ENCODE measurements at regions not wholly inside any gene's neighbourhood (a gene's known extent, or its start where the extent isn't known, plus 50 kb on each side); places are given as distances from the start of the nearest gene placed in this dataset.

DNA sequence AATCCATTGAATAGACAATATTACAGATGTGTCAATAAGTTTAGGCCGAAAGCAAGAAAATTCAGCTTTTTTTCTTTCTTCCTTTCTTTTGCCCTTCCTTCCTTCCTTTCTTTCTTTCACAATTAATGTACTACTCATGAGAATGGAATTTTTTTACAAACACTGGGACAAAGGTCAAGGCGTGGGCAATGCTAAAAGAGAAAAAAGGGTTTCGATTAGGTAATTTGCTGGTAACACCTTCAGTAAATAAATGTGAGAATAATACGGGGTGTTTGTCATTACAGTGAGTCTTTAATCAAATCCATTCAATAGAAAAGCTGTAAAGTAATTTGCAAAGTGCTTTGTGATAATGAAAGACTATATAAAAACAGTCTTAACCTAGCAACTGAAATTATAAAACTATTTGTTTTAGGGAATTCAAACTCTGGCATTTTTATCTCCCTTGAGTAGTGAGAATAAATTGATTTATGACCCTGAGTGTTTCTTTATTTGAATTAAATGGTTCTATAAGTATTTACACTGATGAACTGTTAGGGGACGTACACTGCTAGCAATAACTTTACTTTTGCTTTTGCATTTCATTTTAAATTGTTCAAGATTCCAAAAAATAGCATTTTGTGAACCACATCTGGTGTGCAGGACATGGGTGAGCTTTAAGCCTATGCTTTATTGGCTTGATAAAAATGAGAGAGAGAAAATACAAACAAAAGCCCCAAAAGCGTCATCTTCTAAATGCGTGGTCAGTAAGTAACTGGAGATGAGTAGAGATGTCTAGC, 104.2 kb upstream of the THRB start:
- DNase-seq (ENCODE audit: low read depth in 1 of 2, low spot score in 2 of 2): no peak
- H3K4me3 ChIP-seq (ENCODE audit: extremely low read depth in 1 of 4, insufficient read depth in 2 of 4, low read depth in 3 of 4, low read length in 4 of 4): no peak overlapping the region
- H4K5ac ChIP-seq (ENCODE audit: insufficient read length, low read depth, low read length): no peak overlapping the region
- H4K20me1 ChIP-seq (replicated peaks in 1 of 2; ENCODE audit: control insufficient read depth in 1 of 2, insufficient read depth in 2 of 2, low read length in 2 of 2): no peaks in the 10 kb centered on the region
- H2BK5ac ChIP-seq (ENCODE audit: low read depth, low read length): no peak overlapping the region
- no peak overlapping the region for H3K18ac ChIP-seq (ENCODE audit: extremely low read depth, low read length)
- H2AK5ac ChIP-seq (ENCODE audit: low read depth, low read length): no peak overlapping the region
- H3K4me1 ChIP-seq (replicated peaks in 1 of 4; ENCODE audit: control insufficient read depth in 3 of 4, insufficient read depth in 4 of 4, low read length in 3 of 4): peaks cover 0 to 2% (median 0%) of the 10 kb centered on the region in 4 experiments; a peak in 1 of 7 replicates
- H3K27ac ChIP-seq (ENCODE audit: low read depth, low read length): no peak overlapping the region
- no peak overlapping the region for H3K9ac ChIP-seq (replicated peaks in 1 of 4; ENCODE audit: extremely low read depth in 1 of 4, low read depth in 3 of 4, low read length in 3 of 4)
- 78% methylated on average over 7 of the region's 7 CpGs; no CpG with 5 or more reads in 1 of the 2 experiments for WGBS, 2 experiments (ENCODE audit: extremely low coverage in 1 of 2, insufficient coverage in 1 of 2, insufficient read length in 1 of 2, insufficient replicate concordance in 2 of 2, low coverage in 1 of 2, low lambda C conversion rate in 2 of 2, missing lambda C conversion rate in 1 of 2)
- H3K79me2 ChIP-seq (ENCODE audit: control insufficient read depth in 1 of 2, insufficient read depth in 2 of 2, low read length in 2 of 2): no peaks in the 10 kb centered on the region
- H2BK20ac ChIP-seq (ENCODE audit: low read length): no peak overlapping the region
- no peak overlapping the region for H3K56ac ChIP-seq (replicated peaks; ENCODE audit: insufficient read length, low read depth, low read length)
- ChIA-PET CTCF (ENCODE audit: partially characterized antibody) (interaction anchor here (1.0 to 1.5 kb wide), 2 partner anchors 11 to 16 kb away, joined by 5 read pairs; no protein-coding TSS in a partner anchor), POLR2A (ENCODE audit: partially characterized antibody) (no interaction called here)
- H3K14ac ChIP-seq (ENCODE audit: insufficient read length): no peak overlapping the region
- no peak overlapping the region for H3K4me2 ChIP-seq (ENCODE audit: insufficient read depth in 1 of 2, low read depth in 2 of 2, low read length in 2 of 2)
- no peaks in the 10 kb centered on the region for H3K36me3 ChIP-seq (ENCODE audit: control insufficient read depth in 2 of 4, insufficient read depth in 4 of 4, low read length in 3 of 4)
- FAIRE-seq: no peak
- H2BK120ac ChIP-seq (replicated peaks; ENCODE audit: low read depth, low read length): no peak overlapping the region
- no peak overlapping the region for H2BK15ac ChIP-seq (ENCODE audit: low read length)
- no peak overlapping the region for H3K4ac ChIP-seq (replicated peaks; ENCODE audit: insufficient read length, low read depth, low read length)
- H3K9me3 ChIP-seq (ENCODE audit: insufficient read depth in 2 of 2, low read depth in 1 of 2, low read length in 1 of 2): no peaks in the 10 kb centered on the region
- H2BK12ac ChIP-seq (ENCODE audit: low read depth, low read length): no peak overlapping the region
- H2AFZ ChIP-seq (ENCODE audit: low read length): no peak overlapping the region
- H4K91ac ChIP-seq (replicated peaks; ENCODE audit: insufficient read length, low read length): no peak overlapping the region
- no peaks in the 10 kb centered on the region for H3K23me2 ChIP-seq (ENCODE audit: low read depth, low read length)
- H3K79me1 ChIP-seq (ENCODE audit: low read depth, low read length): no peaks in the 10 kb centered on the region
- no peak overlapping the region for H3K23ac ChIP-seq (ENCODE audit: insufficient read length)
- H3K27me3 ChIP-seq (replicated peaks in 1 of 4; ENCODE audit: control insufficient read depth in 3 of 4, extremely low read depth in 1 of 4, insufficient read depth in 3 of 4, low read length in 3 of 4): no peaks in the 10 kb centered on the region
- H4K8ac ChIP-seq (ENCODE audit: extremely low read depth, insufficient read depth, low read length): no peak overlapping the region
- TF ChIP-seq EZH2 (IDR thresholded peaks at IDR 0.05; ENCODE audit: low read depth, low read length, severe bottlenecking): no peak
- TF ChIP-seq BCL11A (IDR thresholded peaks at IDR 0.05; ENCODE audit: low read depth in 2 of 2, low read length in 2 of 2): no peak
- TF ChIP-seq PHF8 (conservative IDR thresholded peaks at IDR 0.05; ENCODE audit: low read depth, low read length): no peak
- no peak for TF ChIP-seq GTF2F1 (IDR thresholded peaks at IDR 0.05; ENCODE audit: borderline replicate concordance, low read depth, low read length)
- no peak for TF ChIP-seq SIN3A (conservative IDR thresholded peaks at IDR 0.05 in 1 of 2, IDR thresholded peaks at IDR 0.05 in 1 of 2; ENCODE audit: low read depth in 1 of 2, low read length in 2 of 2)
- no peak for TF ChIP-seq TBP (IDR thresholded peaks at IDR 0.05; ENCODE audit: low read depth, low read length)
- no peak for TF ChIP-seq SP2 (IDR thresholded peaks at IDR 0.05; ENCODE audit: low read length)
- no peak for TF ChIP-seq RNF2 (IDR thresholded peaks at IDR 0.05; ENCODE audit: borderline replicate concordance, low read depth, low read length, missing control alignments, poor library complexity, severe bottlenecking)
- TF ChIP-seq BACH1 (IDR thresholded peaks at IDR 0.05; ENCODE audit: low read length): no peak
- TF ChIP-seq POU5F1 (IDR thresholded peaks at IDR 0.05; ENCODE audit: low read depth, low read length): no peak
- no peak for TF ChIP-seq CBX8 (IDR thresholded peaks at IDR 0.05; ENCODE audit: borderline replicate concordance, low read depth, low read length)

Data from H1 (cell line).